ES-I3 (cell line): ENCODE measurements at regions not wholly inside any gene's neighbourhood (a gene's known extent, or its start where the extent isn't known, plus 50 kb on each side); places are given as distances from the start of the nearest gene placed in this dataset.

Experiments used
- H3K36me3 ChIP-seq: 2 replicates; pipeline ENCODE4 v1.6.1; 2013; ENCODE audit warnings: mild to moderate bottlenecking, low read length, control low read depth, moderate library complexity; ENCODE audit not compliant: insufficient read depth
- H3K4me1 ChIP-seq: 2 replicates; pipeline ENCODE4 v1.6.1; 2013; ENCODE audit warnings: mild to moderate bottlenecking, control low read depth, low read length; ENCODE audit not compliant: insufficient read depth
- H3K9ac ChIP-seq: 2 replicates; pipeline ENCODE4 v1.6.1; 2013; ENCODE audit warnings: low read depth, mild to moderate bottlenecking, low read length, moderate library complexity
- H3K9me3 ChIP-seq: 2 replicates; pipeline ENCODE4 v1.6.1; 2013; ENCODE audit warnings: mild to moderate bottlenecking, low read length, moderate library complexity; ENCODE audit not compliant: control insufficient read depth, insufficient read depth

DNA sequence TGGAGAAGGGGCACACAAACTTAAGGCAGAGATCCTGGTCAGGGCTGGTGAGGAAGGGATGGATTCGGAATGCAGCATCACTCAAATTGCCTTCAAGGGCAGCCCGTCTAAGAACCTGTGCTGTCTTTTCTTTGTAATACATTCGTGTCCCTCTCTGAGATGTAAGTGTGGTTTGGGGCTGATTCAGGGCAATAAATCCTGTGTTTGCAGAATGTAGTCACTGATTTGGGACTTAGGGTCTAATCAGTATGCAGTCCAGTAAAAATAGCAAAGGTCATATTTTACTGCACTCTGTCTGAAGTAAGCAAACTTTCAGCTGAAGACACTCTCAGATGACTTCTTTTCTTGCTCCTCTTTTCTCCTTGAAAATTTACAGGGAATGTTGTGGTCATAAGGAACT, 93.8 kb upstream of the C1QTNF9B start:
- Histone ChIP-seq H3K9me3 (no peaks in the 10 kb centered on the region), H3K9ac (no peak overlapping the region), H3K36me3 (no peaks in the 10 kb centered on the region), H3K4me1 (no peaks in the 10 kb centered on the region)

DNA sequence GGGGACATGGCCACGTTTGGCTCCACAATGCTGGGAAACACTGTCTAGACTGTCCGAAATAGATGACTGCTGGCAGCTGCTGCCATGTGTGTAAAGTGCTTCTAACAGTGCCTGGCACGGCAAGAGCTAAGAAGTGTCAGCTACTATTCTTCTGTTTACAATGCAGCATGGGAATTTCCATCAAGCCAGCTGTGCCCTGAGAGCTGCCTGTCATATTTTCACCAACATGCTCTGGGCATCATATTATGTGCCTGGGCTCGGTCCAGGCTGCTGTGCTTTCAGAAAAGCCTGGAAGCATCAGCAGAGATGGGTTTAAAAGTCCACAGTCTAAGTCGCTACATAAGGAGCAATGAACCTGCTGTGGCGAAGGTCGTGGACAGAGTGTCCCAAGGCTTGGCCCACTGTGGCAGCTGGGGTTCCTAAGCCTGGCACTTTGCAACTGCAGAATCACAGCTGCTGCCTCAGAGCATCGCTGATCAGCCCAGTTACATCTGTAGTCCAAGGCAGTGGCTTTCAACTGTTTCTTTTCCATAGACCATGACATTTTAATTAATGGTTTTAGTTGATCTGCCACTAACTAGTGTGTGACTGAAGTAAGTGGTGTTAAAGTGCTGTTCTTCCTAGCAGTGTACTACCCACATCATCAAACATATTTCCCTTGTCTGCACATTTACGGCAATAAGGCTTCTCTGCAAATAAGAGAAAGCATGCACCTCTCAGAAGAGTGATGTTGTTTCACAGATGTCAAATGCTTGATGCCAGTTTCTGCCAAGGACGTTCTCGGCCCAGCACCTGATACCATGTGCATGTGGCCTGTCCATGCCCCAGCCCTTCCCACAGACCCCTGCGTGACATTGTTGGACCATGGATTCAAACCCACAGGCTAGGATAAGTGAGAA, 95.7 kb upstream of the C1QTNF9B start:
- no peaks in the 10 kb centered on the region for H3K36me3 ChIP-seq
- no peak overlapping the region for H3K9ac ChIP-seq
- no peaks in the 10 kb centered on the region for H3K4me1 ChIP-seq
- H3K9me3 ChIP-seq, result 0 out of 2 replicates have a peak, but pooled peaks cover 2% of the 10 kb centered on the region

DNA sequence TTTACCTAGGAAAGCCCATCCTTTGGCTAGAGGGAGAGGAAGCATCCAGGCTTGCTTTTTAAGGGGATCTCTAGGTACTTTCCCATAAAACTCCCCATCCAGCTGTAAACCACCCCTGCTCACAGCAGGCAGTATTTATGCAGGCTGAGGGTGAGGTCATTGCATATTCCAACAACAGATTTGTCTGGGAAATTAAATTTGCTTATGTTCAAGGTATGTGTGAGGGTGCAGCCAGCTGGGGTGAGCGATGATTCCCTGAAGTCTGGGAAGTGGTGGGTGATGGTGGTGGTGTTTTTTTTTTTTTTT, 96.3 kb upstream of the C1QTNF9B start:
- Histone ChIP-seq H3K4me1 (no peaks in the 10 kb centered on the region), H3K9me3 (0 out of 2 replicates have a peak, but pooled peaks cover 2% of the 10 kb centered on the region), H3K36me3 (no peaks in the 10 kb centered on the region), H3K9ac (no peak overlapping the region)

DNA sequence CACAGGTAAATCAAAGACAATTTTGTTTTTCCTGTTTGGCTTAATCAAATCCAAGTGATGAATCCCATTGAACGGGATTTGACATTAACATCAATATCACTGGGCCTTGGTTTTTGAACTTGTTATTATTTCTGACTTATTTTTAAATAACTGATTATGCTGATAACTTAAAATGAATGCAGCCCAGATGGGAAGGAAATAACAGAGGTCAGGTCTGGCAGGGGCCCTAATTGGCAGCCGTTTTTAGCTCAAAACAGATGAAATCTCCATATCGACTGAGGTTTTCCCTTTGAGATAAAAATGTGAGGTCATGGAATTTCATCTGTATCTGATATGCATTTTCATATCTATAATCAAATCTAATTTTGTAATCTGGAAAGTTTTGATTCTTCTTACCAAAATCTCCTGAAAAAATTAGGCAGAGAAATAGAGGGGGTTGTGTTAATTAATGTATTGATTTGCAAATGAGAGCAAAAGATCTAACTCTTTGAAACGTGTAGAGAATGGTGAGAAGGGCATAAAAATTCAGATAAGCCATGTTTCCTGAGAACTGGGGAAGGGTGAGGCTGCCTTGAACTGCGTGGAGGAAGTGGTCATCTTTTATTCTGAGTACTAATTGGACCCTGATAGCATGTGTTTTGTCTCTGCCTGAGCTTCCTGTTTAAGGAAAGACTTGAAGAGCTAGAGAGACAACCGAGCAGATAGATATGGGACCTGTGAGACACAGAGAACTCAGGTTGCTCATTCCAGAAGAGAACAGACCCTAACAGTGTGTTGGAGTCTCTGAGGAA, 98.2 kb upstream of the C1QTNF9B start:
- Histone ChIP-seq H3K4me1 (no peaks in the 10 kb centered on the region), H3K36me3 (no peaks in the 10 kb centered on the region), H3K9me3 (0 out of 2 replicates have a peak, but pooled peaks cover 2% of the 10 kb centered on the region), H3K9ac (no peak overlapping the region)

DNA sequence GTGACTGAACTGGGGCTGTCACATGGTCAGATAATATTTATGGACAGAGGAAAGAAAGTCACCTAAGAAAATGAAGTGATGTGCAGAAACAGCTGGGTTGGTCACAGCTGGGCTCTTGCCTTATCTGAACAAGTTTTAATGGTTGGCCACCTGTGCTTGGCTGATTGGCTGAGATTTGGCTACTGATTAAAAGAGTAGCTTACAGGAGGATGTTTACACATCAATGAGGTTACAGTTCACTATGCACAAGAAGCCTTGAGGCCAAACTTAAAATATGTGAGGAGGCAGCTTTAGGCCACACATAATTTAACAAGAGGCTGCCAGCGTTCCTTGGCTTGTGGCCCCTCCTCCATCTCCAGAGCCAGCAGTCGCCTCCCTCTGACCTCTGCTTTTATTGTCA, 99.2 kb upstream of the C1QTNF9B start:
- Histone ChIP-seq H3K36me3 (no peaks in the 10 kb centered on the region), H3K4me1 (no peaks in the 10 kb centered on the region), H3K9ac (no peak overlapping the region), H3K9me3 (0 out of 2 replicates have a peak, but pooled peaks cover 2% of the 10 kb centered on the region)

DNA sequence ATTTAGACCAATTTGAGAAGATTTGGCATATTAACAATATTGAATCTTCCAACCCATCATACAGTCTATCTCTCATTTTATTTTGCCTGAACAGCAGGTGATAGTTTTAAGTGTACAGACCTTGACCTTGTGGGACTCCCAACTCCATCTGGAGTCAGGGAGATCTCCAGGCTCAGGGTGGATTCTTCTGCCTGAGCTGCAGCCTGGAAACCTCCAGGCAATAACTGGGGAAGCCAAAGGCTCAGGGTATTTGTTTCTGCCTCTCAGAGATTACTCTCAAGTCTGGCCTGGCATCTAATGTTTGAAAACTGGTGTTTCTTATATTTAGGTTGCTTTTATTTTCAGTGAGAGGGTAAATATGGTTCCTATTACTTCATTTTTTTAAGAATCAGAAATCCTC, 102.1 kb upstream of the C1QTNF9B start:
- Histone ChIP-seq H3K9ac (no peak overlapping the region), H3K4me1 (0 out of 2 replicates have a peak, but pooled peaks cover 3% of the 10 kb centered on the region), H3K36me3 (no peaks in the 10 kb centered on the region), H3K9me3 (0 out of 2 replicates have a peak, but pooled peaks cover 2% of the 10 kb centered on the region)

DNA sequence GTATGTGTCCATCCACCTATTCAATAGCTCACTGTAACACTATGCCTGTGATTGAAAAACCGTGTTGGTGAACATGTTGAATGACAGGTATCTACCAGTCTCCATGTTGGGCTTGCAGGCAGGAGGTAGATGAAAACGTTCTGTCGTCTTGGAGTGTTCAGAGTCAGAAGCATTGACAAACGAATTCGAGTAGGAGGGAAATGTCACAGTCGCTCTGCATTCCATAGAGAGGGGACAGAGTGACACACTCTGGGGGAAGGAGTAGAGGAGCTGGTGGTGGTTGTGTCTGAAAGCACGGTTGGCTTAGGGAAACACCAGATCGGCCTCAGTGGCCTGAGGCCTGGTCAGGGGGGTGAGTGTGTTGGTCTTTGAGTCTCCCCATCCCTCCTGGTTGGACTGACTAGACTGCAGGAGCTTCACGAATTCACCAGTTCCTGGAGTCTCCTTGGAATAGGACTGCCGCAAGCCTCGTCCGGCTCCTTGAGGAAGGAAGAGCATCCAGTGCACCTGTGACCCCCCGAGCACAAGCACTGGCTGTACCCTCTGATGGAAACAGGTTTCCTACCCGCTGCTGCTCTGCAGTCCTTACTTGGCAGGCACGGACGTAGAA, 105.0 kb upstream of the C1QTNF9B start:
- no peaks in the 10 kb centered on the region for H3K36me3 ChIP-seq
- no peaks in the 10 kb centered on the region for H3K9me3 ChIP-seq
- 0 out of 2 replicates have a peak, but pooled peaks cover 3% of the 10 kb centered on the region for H3K4me1 ChIP-seq
- no peak overlapping the region for H3K9ac ChIP-seq

DNA sequence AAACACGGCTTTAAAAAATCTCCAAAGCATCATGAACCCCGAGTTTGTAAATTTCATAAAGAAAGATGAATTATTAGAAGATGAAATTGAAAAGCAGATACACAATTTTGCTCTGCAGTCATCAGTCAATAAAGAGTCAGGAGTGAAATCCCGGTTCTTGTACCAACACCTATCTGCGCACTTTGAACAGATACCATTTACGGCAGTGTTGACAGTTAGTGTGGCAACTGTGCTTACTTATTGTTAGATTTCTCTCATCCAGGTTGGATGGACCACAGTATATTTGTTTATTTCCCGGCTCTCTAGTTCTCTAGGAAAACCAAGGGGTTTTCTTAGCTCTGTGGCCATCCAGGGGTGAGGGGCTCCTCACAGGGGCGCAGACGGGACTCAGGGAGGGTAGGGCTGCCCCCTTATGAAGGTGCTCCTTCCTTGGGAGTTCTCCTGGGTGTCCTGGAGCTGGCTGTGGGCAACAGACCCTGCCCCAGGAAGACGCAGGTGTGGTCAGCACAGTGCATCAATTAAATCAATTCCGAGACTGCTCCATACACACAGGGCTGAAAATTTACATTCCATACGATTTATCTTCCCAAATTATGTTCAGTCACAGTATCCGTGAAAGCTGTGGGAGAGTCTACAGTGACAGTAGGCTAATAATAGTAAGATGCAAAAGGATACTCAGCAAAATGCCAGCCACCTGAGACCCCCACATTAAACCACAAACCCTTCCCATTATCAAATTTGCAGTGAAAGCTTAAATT, 107.0 kb upstream of the C1QTNF9B start:
- no peaks in the 10 kb centered on the region for H3K36me3 ChIP-seq
- 0 out of 2 replicates have a peak, but pooled peaks cover 3% of the 10 kb centered on the region for H3K4me1 ChIP-seq

DNA sequence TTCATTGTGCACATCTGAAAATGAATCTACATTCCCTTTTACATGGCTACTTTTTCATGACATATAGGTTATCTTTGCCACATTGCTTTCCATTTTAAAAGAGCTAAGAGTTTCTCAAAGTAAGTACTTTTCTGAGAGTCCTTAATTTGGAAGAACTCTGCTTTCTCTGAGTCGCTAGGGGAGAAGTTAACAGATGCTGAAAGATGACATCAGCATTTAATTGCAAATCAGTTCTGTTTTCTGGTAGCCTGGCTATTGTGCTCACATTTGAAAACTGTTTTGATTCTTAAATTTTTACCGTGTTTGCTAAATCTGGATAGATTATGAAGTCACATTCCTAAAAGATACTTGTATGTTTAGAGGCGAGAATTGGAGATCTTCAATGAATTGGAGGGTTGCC, 107.7 kb upstream of the C1QTNF9B start:
- 0 out of 2 replicates have a peak, but pooled peaks cover 3% of the 10 kb centered on the region for H3K4me1 ChIP-seq
- no peak overlapping the region for H3K9ac ChIP-seq
- no peaks in the 10 kb centered on the region for H3K9me3 ChIP-seq
- H3K36me3 ChIP-seq, result no peaks in the 10 kb centered on the region

More for the DNA sequence above, 107.0 kb upstream of the C1QTNF9B start:
- no peaks in the 10 kb centered on the region for H3K9me3 ChIP-seq
- H3K9ac ChIP-seq, result no peak overlapping the region

DNA sequence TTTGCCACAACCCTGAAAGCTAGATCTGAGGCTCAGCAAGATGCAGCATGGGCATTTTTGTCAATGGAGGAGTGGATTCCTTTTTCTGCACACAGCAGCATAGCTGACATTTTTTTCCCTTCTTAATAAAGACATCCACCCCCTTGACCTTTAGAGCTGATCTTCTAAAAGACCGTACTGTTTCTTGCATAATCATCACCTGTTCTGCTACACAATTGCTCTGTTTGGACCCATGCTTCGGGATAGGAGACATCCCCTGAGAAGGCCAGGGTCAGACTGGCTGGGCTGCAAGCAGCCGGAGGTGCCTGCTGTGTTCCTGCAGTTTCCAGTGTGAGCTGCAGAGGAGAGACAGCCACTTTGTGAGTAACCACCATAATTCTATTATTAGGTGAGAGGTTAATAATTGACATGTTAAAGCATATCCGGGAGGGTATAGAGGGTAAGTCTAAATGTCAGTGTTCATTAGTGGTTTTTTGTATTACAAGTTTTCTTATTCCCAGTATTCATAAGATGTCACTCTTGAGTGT, 108.5 kb upstream of the C1QTNF9B start:
- Histone ChIP-seq H3K9me3 (no peaks in the 10 kb centered on the region), H3K4me1 (0 out of 2 replicates have a peak, but pooled peaks cover 3% of the 10 kb centered on the region), H3K36me3 (no peaks in the 10 kb centered on the region), H3K9ac (no peak overlapping the region)

DNA sequence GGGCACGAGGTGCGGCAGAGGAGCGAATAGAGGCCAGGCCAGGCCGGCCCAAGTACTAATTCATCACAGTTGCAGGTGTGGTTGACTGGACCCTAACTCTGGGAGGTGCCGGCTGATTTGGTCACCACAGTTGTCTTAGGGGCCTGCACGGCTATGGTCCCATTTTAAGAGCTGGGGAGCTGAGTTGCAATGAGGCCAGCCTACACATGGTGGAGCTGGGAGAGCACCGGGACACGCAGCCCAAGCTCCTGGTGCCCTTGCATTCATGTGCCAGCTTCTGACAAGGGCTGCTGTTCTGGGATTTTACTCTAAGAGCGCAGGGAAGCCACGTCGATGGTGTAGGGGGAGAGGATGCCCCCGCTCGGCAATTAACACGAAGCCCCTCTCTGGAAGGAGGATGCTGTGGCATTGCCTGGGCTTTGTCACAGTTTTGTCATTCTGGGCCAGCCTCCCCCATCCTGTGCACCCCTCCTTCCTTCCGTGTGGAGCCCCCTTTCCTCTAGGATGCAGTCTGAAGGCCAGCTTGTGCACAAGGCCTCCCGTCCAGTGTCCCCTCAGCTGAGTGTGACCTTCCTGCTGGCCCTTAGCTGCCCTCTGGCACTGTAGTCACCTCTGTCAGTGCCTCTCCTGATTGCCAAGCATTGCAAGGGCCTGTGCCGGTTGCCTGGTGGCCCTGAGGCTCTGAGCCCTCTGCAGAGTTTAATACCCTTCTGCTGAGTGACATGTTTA, 109.4 kb upstream of the C1QTNF9B start:
- H3K4me1 ChIP-seq, result 0 out of 2 replicates have a peak, but pooled peaks cover 3% of the 10 kb centered on the region
- H3K36me3 ChIP-seq, result no peaks in the 10 kb centered on the region
- H3K9me3 ChIP-seq, result no peaks in the 10 kb centered on the region
- no peak overlapping the region for H3K9ac ChIP-seq

DNA sequence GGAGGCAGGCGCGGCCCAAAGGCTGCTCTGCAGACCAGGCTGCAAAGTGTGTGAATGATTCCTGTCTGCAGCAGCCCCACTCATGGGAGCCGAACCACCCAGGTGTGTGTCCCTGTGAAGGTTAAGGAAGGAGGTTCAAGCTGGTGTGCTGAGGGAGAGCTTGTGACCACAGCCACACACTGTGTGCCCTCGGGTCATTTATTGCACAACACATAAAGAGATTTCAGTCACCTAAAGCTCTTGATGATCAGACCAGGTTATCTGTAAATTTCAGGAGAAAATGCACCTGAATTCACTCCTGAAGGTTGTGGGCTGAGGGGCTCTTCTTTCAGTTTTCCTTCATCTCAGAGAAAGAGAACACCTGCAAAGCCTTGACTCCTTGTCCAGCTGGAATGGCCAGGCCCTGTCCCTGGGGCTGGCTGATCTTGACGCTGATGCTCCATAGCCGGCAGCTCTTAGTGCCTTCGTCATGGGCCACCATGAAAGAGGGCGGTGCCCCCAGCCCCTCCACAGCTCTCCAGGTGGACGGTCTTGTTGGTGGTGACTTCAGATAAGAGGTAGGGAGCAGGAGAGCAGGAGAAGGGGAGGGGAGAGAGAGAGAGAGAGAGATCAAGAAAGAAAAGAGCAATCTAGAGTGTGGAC, 110.8 kb upstream of the C1QTNF9B start:
- Histone ChIP-seq H3K4me1 (0 out of 2 replicates have a peak, but pooled peaks cover 3% of the 10 kb centered on the region), H3K9ac (no peak overlapping the region), H3K9me3 (no peaks in the 10 kb centered on the region), H3K36me3 (no peaks in the 10 kb centered on the region)

DNA sequence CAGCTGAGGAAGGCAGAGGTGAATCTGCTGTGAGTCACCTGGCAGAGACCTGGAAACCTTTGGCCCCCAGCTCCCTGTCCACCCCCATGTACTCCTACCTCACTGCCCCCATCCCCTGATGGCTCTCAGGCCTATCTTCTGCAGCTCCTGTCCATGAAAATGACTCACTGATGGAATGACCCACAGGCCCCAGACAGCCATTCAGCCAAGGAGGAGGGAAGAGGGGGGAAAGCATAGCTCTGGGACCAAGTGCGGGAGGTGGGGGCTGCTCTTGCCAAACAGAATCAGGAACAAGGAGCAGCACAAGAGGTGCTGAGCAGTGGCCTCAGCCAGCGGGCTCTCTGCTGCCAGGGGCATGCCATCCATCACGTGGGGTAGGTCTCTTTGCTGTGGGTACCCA, 111.4 kb upstream of the C1QTNF9B start:
- H3K9me3 ChIP-seq, result no peaks in the 10 kb centered on the region
- H3K4me1 ChIP-seq, result 0 out of 2 replicates have a peak, but pooled peaks cover 3% of the 10 kb centered on the region
- no peaks in the 10 kb centered on the region for H3K36me3 ChIP-seq
- H3K9ac ChIP-seq, result no peak overlapping the region
